SHP77 treated with DMSO at 0.1 percent for 48 hours (cell line): ENCODE measurements at regions not wholly inside any gene's neighbourhood (a gene's known extent, or its start where the extent isn't known, plus 50 kb on each side); places are given as distances from the start of the nearest gene placed in this dataset.

Experiments used
- DNase-seq: peaks from one replicate; lab custom pipeline; 2025; lab: John Stamatoyannopoulos, UW

DNA sequence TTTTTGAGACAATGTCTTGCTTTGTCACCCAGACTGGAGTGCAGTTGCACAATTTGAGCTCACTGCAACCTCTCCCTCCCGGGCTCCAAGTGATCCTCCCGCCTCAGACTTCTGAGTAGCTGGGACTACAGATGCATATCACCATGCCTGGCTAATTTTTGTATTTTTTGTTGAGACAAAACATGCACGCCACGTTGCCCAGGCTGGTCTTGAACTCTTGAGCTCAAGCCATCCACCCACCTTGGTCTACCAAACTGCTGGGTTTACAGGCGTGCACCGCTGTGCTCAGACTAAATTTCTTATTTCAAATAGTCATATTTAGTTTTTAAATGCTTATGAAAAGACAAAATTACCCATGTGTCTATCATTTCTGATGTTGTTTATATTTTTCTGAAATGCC lies 2324.1 kb downstream of the MAT2B start:
- no peak for DNase-seq

DNA sequence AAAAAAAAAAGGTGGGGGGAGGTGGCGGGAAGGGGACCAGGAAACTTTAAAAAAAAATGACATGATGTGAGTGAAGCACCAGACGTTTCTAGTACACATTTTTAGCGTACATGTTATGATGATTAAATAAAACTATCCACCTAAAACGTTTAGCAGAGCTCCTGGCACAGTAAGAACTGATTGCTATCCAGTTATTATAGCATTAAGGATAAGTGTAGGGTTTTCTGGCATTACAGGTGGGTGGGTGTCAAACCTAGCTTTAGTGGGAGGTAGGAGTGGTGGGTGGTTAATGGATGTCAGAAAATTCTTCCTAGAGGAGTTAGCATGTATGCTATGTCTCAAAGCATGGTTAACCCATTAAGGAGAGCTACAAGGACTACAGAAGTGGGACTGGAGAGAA lies 2329.5 kb downstream of the MAT2B start:
- no peak for DNase-seq

DNA sequence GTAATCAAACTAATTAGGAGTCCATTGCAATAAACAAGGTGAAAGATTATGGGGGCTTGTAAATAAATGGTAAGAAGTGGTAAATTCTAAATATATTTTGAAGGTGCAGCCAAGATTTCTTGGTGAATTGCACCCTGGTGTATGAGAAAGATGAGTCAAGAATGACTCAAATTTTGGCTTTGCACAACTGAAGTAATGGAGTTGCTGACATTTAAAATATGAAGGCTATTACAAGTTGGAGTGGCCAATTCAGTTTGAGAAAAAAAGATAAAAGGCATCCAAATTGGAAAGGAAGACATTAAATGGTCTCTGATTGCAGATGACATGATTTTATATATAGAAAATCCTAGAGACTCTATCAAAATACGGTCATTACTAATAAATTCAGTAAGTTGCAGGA lies 2330.6 kb downstream of the MAT2B start:
- no peak for DNase-seq

DNA sequence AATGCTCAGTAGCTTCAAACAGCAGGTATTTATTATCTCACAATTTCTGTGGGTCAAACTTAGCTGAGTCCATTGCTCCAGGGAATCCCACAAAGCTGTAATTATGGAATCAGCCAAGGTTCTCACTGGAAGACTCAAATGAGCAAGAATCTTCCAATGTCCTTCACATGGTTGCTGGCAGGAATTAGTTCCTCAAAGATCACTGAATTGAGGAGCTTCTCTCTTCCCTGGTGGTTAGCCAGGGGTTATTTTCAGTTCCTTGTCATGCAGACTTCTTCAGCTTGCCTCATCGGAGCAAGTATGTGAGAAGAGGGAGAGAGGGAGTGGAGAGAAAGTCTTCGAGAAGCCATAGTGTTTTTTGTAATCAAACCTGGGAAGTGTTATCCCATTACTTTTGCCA lies 2331.9 kb downstream of the MAT2B start:
- DNase-seq: no peak

DNA sequence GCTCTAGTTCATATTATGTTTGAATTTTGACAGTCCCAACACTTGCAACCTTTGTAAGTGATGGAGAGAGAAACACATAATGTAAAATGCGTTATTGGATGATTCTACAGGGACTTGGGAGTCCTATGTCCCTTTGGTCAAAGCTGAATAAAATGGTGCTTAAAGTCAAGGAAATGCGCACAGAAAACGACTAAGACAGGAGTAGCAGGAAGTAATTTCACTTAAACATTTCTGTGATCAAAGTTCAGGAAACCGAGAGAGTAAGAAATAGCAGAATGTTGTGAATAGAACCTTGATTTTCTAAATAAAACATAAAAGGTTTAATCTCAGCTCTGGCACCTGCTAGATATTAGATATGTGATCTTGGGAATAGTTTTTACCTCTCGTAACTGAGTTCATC lies 2339.2 kb downstream of the MAT2B start:
- DNase-seq: no peak

DNA sequence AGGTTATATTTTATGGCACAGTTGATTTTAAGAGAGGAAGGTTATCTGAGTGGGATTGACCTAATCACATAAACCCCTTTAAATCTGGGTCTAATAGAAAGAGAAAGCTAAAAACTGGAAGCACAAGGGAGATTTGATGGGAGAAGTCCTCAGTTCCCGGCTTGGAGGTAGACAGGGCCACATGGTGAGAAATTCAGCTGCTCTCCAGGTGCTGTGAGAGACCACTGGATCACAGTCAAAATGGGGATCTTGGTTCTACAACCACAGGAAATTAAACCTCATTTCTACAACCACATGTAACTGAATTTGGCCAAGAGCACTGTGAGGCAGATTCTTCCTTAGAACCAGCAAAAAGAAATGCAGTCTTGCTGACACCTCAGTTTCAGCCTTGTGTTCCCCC lies 2352.7 kb downstream of the MAT2B start:
- DNase-seq: no peak

DNA sequence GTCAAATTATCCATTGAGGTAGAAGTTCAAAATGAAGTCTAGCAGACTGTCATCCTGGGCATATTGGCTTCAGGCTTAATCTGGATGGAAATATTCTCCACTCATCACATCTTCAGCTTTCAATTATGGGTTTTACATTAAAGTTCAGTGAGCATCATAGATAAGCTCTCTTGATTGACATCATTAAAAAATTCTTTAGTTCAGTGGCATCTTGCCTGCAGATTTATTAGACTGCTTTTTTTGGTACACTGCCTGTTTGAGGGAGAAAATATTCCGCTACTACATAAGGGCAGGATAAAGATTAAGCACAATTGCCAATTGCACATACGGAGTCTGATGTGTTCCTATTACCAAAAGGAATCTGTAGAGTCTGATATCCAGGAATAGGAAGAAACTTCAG lies 2353.8 kb downstream of the MAT2B start:
- no peak for DNase-seq

DNA sequence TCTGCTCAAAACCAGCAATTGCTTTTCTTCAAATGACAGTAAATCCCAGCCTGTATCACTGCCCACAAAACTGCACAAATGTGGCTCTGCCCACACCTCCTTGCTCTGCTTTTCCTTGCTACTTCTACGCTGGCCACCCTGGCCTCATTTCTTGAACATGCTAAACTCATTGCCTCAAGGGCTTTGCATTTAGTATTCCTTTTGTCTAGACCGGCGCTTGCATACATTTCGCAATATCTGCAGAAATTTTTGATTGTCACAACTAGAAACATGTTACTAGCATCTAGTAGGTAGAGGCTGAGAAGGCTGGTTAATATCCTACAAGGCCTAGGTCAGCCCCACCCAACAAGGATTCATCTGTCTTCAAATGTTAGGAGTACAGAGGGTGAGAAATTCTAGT lies 2357.8 kb downstream of the MAT2B start:
- DNase-seq: no peak

DNA sequence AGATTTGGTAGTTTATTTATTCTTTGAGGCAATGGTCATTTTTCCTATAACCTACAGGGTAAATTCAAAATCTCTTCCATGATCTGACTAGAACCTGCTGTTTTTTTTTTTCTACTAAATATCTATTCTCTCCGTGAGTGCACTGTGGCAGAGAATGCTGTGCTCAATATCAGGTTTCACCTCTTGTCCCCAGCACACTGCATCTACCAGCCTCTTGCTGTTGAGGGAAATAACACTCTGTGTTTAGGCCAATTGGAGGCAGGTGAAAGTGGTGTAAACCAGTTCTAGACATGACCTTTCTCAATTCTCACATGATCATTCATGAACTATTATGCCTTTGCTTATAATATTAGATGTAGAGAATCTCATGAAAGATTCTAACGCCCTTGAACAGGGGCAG lies 2365.9 kb downstream of the MAT2B start:
- DNase-seq: no peak

DNA sequence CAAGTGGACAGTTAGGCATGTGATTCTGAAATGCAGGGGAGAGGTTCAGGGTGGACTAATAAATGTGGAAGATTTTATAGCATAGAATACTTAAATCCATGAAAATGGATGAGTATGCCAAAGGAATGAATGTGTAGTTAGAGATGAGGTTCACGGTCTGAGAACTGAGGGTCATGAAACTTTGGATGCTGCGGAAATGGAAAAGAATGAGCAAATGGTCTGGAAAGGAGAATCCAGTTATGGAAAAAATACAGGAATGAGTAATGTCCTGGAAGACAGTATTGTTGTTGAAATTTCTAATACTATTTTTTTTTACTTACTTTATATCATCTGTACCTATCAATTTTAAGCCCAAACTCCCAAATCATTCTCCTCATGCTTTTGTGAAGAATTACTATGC lies 2369.4 kb downstream of the MAT2B start:
- no peak for DNase-seq

DNA sequence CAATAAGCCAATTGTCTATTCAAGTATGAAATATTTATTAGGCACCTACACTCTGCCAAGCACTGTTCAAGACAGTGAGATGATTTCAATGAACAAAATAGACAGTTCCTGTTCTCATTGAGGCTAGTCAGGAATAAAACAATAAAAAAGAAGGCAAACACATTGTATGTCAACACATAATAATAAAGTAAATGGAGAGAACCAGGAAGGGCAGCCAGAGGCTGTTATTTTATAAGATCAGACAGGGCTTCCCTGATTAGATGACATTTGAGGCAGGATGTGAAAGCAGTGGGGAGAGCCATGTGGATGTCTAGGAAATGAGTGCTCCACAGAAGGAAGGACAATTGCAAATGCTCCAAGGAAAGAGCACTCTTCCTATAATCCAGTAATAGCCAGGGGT lies 2371.1 kb downstream of the MAT2B start:
- DNase-seq: no peak

DNA sequence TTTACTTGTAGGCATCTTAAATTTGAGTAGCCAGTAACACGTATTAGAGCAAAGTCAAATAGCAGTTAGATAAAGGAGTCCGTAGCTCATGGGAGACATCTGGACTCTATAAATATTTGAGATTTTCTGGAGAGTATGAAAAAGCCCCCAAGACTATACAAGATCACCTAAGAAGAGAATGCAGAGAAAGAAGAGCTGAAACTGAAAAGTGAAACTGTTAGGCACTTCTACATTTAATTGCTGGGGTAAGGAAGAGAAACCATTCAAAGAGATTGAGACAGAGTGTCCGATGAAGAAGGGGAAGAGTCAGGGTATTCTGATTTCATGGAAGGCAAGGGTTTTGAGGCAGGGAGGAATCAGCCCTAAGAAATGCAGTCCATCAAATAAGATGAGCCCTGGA lies 2372.1 kb downstream of the MAT2B start:
- DNase-seq: no peak

DNA sequence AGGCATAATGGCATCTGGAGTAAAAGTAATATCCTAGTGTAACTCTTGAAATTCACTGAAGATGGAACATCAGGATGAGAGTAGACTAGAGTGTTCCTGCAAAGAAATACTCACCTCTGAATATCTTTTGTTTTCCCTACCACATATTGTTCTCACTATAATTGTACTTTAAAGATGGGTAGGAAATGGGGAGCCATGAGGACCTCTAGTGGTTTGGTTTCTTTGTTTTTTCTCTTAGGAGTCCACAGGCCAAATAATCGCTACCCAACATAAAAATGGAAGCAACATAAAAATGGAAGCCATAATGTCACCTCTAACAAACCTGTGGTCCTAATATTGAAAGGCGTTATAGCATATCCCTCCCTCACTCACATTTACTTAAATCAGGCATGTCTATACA lies 2375.8 kb downstream of the MAT2B start:
- no peak for DNase-seq

DNA sequence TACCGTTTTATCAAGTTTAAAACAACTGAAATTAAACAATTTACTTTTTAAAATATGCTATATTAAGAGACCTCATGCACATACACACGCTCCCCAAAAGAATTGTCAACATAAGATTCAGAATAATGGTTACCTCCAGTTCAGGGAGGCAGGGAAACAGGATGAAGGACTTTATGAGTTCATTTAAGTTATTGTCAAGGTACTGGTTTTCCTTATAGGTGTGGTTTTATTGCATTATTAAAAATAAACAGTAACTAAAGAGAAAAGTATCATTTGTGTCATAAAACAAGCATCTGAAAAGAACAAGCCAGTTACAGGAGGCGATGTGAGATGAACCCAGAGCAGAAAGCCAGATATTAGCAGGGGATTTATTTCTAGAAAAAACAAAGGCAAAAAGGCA lies 2376.7 kb downstream of the MAT2B start:
- DNase-seq: no peak

DNA sequence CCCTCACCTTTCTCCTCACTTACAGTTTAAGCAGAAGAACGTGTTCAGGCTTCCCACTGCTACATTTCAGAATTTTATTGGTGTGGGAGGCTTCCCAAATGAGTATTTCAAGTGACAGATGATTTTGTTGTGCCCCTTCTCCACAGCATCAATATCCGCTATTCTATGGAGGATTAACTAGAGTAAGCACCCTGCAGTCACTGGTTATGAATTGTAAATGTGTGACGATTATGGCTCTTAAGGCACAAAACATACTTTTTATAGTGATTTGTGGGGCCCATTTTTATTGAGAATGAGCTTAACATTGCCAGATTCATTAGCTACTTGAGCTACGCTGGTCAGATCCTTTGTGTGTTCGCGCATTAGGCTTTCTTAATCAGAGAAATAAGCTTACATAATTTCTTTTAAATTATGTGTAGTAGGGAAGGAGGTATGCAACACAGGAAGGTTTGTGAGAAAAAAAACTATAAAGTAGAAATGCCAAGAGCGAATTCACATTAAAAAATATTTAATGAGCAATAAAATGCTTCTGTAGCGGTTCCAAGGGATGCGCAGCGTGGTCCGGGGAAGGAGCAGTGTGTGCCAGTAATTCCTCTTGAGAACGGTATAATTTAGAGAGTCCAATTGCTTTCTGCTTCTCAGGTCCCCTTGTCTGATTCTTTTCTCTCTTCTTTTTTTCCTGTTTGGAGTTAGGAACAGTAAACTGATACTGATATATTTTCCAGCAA lies 2380.4 kb downstream of the MAT2B start:
- DNase-seq: no peak

DNA sequence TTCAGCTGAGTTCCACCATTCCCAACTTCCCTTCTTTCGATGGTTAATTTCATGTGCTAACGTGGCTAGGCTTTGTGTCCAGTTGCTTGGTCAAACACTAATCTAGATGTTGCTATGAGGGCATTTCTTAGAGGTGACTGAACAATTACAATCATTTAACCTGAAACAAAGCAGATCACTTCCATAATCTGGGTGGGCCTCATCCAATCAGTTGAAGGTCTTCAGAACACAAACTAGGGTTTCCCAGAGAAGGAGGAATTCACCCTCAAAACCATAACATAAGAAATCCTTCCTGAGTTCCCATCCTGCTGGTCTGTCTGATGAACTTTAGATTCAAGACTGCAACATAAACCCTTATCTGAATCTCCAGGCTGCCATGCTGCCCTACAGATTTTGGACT lies 2381.7 kb downstream of the MAT2B start:
- no peak for DNase-seq

DNA sequence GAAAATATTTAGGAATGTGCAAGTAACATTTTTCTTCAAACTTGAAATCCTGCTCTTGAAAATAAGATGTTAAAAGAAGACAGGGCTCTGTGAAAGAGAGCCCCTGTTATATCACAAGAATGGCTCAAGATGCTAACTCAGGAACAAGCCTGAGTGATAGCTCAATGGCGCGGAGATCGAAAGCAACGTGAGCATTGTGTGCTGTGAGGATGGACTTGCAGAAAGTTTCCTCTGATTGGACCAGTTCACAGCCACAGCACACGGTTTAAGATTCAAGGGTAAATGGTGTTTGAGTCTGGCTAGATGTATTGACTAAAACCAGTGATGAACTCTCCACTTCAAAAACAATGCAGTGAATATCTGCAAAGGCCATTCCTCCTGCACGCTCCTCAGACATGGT lies 2387.0 kb downstream of the MAT2B start:
- DNase-seq: no peak

DNA sequence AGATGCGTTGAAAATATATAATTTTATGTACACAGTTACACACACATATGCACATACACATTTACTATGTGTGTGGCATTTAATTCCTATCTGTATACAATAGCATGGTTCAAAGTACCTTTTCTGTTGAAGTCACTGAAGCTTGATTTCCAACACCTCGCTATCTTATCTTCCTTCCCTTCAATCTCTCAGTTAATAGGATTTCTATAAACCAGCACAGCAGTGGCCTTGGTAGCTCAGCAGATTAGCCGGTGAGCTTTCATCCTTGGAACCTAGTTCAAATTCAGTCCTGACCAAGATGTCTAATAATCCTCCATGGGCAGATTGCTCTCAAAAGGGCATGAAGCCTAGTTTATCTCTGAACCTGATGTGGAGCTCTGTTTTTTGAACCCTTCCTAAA lies 2389.5 kb downstream of the MAT2B start:
- DNase-seq: no peak

DNA sequence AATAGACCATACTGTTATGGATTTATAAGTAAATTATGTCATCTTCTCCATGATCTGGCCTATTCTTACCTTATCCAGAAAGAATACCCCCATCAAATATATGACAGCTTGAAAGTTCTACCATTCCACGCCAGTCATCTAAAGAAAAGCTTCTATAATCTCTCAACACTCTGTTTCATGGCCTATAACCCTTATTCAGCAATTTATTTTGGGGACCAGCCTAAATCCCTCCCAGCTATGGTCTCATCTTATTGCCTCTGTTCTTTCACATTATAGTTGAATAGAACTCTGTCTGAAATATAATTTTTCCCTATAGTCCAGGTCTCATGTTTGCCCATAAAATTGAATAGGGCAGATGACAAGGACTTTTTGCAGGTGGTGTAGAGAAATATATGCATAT lies 2387.6 kb upstream of the WWC1 start:
- no peak for DNase-seq

DNA sequence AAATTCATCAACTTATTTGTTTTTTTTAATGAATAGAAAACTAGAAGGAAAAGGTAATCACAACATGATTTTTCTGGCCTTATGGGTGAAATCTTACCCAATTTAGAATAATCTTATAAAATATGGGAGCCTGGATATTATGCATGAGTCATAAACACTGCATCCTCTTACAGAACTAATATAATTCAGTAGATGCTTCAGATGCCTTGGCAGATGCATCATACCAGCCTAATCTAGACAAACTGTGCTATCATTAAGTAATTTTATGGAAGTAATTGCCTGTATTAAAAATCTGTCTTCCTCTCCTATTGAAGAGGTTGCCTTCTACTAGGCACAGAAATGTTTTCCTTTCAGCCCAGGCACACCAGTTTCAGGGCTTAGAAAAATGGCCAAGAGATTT lies 2384.6 kb upstream of the WWC1 start:
- DNase-seq: no peak

DNA sequence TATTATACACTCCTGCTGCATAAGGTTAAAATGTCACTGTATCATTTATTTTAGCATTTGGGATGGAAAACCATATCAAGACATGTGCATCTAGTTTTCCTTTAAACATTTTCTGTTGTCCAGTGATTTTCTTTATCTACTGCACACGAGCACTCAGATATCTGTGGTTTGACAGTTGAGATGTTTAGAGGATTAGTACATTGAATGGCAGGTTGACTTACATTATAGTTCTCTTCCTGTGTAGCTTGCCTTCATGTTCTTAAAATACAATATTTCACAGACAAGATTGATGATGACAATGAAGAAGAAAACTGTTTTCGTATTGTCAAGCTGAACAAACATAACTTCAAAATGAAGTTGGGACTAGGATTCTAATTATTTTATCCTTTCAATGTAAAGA lies 2378.4 kb upstream of the WWC1 start:
- no peak for DNase-seq

DNA sequence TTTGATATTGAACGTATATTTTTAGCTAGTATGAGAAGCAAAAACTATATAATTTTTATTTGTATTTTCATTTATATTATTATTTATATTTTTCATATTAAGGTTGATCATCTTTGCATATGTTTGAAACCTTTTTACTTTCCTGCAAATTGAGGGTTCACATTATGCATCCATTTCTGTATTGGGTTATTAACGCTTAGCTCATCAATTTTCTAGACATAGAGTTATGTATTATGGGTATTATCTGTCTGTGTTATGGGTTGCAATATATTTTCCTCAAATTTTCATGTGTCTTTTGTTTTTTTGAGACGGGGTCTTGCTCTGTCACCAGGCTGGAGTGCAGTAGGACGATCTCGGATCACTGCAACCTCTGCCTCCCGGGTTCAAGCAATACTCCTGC lies 2377.0 kb upstream of the WWC1 start:
- DNase-seq: no peak

DNA sequence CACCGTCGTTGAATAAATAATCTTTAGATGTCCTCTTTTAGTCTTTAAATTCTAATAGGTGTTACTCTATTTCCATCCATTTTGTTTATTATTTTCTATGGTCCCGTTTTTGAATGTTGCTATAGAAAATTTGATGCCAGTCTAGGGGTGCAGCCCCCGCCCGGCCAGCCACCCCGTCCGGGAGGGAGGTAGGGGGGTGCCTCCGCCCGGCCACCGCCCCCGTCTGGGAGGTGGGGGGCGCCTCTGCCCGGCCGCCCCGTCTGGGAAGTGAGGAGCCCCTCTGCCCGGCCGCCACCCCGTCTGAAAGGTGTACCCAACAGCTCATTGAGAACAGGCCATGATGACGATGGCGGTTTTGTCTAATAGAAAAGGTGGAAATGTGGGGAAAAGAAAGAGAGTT lies 2372.2 kb upstream of the WWC1 start:
- DNase-seq: no peak

DNA sequence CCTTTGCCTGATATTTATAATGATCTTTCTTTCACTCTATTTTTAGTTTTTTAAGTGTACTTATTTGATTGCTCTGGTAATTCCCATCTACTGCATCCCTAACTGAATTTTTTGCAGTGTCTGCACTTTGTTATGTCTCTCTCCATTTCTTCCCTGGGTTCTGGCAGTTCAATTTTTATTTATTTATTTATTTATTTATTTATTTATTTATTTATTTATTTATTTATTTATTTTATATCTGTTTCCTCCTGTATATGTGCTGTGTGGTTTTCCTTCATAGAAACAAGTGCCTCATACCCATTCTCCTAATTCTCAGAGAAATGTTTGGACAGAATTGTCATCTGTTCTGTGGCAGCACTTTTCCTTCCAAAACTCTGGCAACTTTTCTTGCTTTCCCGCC lies 2370.8 kb upstream of the WWC1 start:
- no peak for DNase-seq

DNA sequence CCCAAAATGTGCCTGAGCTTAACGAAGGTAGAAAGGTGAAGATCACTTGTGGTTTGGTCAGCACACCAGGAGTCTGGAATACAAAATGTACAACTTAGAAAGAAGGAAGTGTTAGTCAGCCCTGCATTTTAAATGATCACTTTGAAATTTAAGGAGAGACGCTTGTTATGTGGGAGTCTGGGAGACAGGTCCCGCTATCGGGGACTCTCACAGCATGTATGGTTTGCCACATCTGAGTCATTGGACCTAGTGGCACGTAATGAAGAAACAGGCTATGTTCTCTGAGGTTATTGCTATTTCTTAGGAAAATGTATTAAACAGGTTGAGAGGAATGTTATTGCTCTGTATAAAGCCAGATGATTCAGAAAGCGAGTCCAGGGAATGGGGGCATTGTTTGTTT lies 2362.5 kb upstream of the WWC1 start:
- no peak for DNase-seq
